ENCODE measurements at regions not wholly inside any gene's neighbourhood (a gene's known extent, or its start where the extent isn't known, plus 50 kb on each side); places are given as distances from the start of the nearest gene placed in this dataset.

GRCh38 chr2:147500229-147500628 lies 344.6 kb upstream of the ACVR2A start:
- FAIRE-seq, result no peak

- FAIRE-seq, result no peak
Observed at GRCh38 chr2:147499785-147500184, 345.0 kb upstream of the ACVR2A start.

GRCh38 chr2:147495734-147496133 lies 349.1 kb upstream of the ACVR2A start:
- FAIRE-seq, result no peak

DNA sequence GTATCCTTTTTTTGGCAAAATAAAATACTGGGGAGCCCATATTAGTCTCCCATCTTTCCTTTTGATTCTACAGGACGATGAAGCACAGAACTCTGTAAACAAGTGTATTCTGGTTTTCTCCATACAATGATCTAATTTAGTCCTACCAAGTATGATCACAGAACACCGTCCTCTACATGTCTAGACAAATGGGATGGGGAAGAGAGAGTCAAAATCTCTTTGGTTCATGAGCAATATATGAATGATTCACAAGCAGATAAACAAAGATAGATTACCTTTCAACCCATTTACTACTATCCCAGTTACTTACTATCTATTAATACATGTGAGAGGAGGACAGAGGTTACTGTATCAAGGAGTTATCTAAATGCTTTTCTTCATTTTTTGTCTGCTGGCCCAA lies 352.4 kb upstream of the ACVR2A start:
- FAIRE-seq, result no peak

DNA sequence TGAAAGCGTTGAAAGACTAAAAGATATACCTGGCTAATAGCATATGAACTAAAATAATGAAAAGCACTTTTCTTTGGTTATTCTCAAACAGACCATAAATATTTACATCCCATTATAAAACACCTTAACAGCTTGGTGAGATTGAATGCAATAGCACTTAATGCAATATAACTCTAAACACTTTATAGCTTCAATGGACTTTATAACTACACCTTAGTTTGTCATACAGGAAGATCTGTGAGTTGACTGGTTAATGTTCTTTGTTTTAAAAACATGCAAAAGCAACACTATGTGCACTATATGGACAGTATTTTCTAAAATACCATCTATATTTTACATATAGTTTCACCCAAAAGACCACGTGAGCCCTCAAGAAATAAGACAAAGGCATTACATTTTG lies 353.3 kb upstream of the ACVR2A start:
- FAIRE-seq, result no peak

DNA sequence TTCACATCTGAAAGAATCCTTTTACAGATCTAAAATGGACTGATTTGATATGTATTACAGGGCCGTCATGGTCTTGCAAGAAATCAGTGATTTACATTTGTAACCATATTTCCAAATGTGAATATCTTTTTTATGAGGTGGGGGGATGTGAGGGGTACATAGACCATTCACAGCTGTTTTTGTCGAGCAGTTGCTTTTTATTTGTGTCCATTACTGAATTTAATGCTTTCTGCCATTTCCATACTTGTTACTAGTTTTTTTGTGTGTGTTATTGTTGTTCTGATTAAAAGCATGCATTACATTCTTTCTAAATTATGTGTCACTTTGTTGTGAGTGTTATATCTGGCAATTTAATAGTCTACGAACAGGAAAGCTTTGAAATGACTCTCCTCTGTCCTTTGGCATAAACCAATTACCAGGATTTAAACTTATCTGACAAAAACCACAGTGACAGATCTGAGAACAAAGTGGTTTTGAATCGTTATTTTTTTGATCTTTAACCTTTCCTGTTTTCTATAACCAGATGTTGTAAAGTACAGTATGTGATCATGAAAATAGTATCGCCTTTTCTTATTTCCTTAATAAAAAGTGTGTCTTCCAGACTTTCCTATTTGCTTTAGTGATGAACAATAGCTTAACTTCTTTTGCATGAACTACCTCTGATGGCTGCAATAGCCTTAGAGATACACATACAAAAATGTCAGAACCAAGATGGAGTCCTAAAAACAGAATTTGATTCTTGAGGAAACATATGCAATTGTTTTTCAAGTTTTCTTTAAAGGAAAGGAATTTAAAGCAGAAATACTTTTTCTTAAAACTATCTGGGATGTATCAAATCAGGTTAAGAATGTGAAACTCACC lies 354.2 kb upstream of the ACVR2A start:
- no peak for FAIRE-seq

GRCh38 chr2:147488472-147488871 lies 356.4 kb upstream of the ACVR2A start:
- FAIRE-seq, result no peak

DNA sequence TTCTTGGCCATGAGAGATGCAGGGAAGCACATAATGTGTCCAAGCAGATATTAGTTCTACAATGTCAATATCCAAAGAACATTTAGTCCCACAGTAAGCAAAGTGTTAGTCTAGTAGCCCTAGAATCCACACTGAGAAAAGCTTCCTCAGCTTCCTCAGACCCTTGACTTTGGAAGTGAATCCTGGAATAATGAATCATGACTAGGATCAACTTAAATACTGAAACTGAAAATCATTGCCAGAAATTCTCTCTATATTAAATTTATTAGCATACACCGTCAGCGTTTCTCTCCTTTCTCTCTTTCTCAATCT lies 356.9 kb upstream of the ACVR2A start:
- no peak for FAIRE-seq

GRCh38 chr2:147487286-147487977 lies 357.4 kb upstream of the ACVR2A start:
- no peak for FAIRE-seq

DNA sequence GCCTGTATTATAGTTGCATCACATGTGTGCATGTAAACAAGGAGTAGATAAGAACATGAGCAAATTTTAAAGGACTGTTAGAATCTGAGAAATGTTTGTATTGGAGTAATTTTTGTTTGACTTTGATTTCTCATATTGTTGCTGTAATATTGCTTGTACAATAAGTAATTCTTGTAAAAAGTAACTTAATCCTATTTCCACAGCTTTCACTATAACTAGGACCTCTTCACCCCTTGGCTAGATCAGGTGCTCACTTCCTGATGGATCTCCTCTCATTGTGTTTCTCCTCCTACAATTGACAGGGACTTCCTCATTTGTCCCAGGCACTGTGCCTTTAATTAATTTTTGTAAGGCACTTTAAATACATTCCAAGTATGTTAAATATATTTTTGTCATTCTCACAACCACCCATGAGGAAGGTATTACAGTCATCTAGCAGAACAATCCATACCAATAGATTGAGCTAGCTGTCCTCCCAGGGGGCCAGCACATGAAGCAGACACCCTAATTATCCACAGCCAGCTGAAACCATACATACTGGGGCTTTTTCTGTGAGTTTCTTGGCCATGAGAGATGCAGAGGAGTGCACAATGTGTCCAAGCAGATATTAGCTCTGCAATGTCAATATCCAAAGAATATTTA lies 359.5 kb upstream of the ACVR2A start:
- FAIRE-seq, result no peak

GRCh38 chr2:147483911-147484310 lies 360.9 kb upstream of the ACVR2A start:
- no peak for FAIRE-seq

DNA sequence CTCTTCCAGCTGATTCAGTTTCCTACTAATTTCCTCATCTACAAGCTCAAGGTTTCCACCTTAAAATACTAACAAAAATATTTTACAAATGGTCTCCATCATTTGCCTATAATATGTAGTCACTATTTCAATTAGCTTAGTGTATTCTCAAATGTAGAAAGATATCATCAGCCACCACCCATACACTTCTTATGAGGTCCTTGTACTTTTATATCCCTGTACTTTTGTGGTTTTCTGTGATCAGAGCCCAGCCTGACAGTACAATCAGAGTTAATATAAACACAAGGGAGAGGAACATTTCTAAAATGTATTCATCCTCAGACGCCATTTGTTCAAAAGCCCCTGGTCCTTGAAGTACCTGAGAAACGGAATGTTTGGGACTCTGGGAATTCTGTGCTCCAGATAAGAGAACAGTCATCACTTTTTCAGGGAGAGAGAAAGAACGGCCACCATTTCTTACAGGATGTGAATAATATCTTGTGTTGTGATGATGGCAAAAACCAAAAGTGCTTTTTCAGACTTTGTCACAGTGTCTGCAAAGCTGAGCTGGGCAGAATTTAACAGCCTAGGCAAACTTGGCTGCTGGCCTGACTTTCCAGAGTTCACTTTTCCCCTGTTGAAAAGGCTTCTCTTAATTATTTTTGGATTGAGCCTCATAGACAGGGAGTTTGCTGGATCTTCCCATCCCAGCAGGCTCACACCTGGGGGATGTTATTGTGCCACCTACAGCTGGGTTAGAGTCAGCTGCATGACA lies 361.7 kb upstream of the ACVR2A start:
- no peak for FAIRE-seq

GRCh38 chr2:147482111-147482895 lies 362.5 kb upstream of the ACVR2A start:
- no peak for FAIRE-seq

DNA sequence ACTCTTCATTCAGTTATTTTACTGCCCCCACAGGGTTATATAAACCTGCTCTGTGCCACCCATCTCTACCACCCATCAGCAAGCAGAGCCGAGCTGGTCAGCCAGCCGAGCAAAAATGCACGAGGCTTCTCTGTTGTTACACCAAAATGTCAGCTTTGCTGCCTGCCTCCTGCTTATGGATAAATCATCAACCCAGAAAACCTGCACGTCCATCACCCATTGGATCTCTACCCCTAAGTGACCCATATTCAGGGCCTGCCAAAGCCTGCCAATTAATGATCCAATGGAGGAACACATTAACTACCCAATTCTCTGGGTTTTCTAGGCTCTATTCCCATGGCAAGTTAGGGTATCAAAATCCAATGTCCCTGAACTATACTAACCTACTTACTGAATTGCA lies 365.5 kb upstream of the ACVR2A start:
- no peak for FAIRE-seq

GRCh38 chr2:147473075-147473474 lies 371.8 kb upstream of the ACVR2A start:
- no peak for FAIRE-seq

DNA sequence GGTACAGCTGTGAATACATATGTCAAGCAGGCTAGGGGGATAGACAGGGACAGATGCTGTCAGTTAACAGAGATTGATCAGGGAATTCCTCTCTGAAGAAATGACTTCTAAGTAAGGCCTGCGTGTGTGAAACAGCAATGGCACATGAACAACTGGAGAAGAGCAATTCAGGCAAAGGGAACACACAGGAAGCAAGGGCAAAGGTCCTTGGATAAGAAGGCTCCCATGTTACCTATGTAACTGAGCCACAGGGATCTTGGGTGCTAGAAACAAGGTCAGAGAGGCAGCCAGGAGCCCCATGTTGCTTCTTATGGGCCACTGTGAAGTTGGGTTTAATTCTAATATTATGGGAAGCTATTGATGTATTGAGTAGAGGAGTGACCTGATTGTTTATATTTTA lies 373.7 kb upstream of the ACVR2A start:
- FAIRE-seq, result no peak

- FAIRE-seq, result no peak
Observed at GRCh38 chr2:147469471-147469870, 375.4 kb upstream of the ACVR2A start.

- FAIRE-seq, result no peak
Observed at GRCh38 chr2:147468963-147469362, 375.9 kb upstream of the ACVR2A start.

- no peak for FAIRE-seq
Observed at GRCh38 chr2:147468349-147468748, 376.5 kb upstream of the ACVR2A start.

DNA sequence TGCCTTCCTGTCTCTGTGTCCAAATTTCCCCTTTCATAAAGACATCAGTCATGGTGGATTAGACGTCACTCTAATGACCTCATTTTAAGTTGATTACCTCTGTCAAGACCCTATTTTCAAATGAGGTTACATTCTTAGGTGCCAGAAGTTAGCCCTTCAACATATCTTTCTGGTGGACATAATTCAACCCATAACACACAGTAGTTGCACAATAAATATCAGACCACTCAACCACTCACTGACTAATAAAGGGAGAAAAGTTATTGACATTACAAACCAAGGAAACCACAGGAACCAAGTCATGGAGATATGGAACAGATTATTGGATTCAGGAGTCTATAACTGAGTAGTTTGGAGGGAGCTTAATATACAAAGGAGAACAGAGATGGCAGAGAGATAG lies 377.4 kb upstream of the ACVR2A start:
- FAIRE-seq, result no peak

GRCh38 chr2:147464737-147465357 lies 380.0 kb upstream of the ACVR2A start:
- no peak for FAIRE-seq

Data from colon (tissue), 2 donors.